Left lobe of liver (tissue), 2 donors: ENCODE measurements at regions not wholly inside any gene's neighbourhood (a gene's known extent, or its start where the extent isn't known, plus 50 kb on each side); places are given as distances from the start of the nearest gene placed in this dataset.

Experiments
- ATAC-seq: fragments of 200-7000 bp; cut with Tn5 transposase; one replicate; pipeline ENCODE4 v1.9.1; 2020; ENCODE audit warnings: mild to moderate bottlenecking, moderate library complexity
- DNase-seq: peaks from one replicate; pipeline ENCODE4 v3.0.0-alpha.2; 2020; ENCODE audit warnings: low spot score
- donor health status: DM: no; HTN: no; CAD: no; lungs with moderate emphysema.
- donor health status: DM: no; HTN: yes; CAD: no.

DNA sequence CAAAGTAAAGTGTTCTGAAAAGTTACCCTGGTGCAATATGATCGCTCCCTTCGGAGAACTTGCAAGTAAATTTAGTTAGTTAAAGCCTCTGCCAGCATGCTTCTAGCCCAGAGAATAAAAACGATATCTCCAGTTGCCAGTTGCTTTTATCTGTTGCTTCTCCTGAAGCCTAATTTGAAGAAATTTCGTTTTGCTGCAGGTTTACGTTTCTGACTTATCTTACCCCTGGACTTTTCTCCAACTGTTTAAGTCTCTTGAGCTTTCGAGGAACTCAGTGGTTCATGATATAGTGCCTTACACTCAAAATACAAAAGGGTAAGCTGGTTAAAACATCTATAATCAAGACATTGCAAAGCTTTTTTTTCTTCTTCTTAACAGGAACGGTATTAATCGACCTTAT lies 131.1 kb downstream of the FAM161A start:
- DNase-seq: no peak
- no peak for ATAC-seq

DNA sequence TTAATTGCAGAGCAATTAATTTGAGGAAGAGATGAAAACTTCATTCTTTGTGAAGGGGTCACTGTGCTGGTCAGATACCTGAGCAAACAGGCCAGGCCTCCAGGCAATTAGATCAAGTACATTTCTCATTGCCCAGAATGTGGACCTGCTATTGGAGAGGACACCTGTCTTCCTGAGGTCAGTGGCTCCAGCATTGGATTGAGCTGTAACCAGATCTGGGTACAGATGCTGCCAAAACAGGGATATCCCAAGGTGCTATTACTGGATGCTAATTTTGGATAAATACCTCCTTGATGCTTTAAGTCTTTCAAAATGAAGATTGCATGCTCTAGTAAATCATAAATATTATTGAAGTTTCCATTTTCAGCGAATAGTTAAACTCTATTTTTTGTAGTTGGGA lies 131.5 kb downstream of the FAM161A start:
- ATAC-seq: no peak
- no peak for DNase-seq

DNA sequence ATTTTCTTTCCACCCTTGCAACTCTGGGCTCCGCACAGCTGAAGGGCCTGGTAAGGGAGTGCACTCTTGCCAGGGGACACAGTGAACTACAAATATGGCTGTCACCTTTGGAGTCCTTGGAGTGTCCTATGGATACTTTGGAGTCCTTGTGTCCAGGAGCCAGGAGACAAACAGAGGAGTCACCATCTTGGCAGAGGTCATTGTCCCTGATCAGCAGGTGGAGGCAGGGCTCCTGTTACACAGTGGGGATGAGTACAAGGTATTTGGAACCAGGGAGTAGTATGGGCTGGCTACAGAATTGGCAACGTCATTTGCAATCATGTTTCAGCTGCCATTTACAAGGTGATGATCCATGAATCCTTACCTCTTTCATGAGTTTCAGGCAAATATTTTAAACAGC lies 132.5 kb downstream of the FAM161A start:
- no peak for ATAC-seq
- DNase-seq: no peak

DNA sequence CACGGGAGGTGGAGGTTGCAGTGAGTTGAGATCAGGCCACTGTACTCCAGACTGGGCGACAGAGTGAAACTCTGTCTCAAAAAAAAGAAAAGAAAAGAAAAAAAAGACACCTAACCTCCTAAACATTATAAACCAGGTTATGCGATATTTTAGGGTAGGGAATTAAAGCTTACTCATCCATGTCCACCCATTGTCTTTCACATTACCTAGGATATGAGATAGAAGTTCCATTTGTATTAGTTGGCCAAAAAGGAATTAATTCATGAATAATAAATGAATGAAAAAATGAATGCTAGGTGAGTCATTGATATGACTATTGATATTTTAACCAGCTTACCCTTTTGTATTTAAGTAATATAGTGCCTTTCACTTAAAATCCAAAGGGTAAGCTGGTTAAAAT lies 132.9 kb downstream of the FAM161A start:
- DNase-seq (no peak), ATAC-seq (no peak)

DNA sequence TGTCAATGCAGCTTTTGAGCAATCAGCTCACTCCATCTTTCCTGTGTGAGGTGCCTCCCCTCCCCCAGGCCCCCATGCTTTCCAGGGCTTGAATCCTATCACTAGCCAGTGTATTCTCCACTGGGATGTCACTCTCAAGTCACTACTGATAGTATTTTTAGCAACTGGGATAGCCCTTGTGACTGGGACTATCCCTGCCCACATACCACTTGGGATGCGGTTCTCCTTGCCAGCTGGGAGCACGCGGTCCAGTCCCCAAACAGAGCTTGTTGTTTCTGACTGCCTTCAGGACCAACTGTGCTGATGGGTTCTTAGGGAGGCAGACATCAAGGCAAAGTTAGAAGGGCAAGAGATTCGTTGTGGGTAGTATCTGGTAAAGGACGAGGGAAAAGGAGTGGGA lies 134.9 kb downstream of the FAM161A start:
- DNase-seq (no peak), ATAC-seq (no peak)

DNA sequence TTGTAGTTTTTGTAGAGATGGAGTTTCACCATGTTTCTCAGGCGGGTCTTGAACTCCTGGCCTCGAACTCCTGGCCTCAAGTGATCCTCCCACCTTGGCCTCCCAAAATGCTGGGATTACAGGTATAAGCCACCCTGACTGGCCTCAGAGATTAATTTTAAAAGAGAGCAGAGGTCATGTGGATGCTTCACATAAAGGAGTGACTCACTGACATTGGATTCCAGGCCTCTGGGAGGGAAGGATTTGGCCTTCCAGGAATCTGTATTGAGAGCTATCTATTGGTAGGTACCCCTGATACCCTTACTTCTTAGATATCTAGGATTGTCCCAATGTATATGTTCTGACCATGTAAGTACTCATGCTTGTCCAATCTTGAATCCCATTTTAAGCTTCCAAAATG lies 138.4 kb downstream of the FAM161A start:
- DNase-seq: no peak
- ATAC-seq: no peak

DNA sequence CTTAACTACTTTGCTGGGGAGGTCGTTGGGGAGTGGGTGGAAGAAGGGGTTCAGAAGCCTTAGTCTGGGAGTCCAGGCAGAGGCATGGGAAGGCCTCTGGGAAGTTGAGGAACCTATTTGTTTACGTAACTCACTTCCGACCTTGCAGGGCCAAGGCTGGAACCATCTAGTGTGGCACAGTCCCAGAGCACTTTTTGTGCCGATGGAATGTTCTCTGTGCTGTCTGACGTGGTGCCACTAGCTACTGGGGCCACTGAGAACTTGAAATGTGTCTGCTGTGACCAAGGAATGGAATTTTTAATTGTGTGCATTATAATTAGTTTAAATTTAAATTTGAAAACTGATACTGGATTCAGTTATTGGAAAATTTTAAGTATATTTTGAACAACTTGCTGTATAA lies 139.7 kb downstream of the FAM161A start:
- DNase-seq: peak; percentile 81
- peak; percentile 74 for ATAC-seq

DNA sequence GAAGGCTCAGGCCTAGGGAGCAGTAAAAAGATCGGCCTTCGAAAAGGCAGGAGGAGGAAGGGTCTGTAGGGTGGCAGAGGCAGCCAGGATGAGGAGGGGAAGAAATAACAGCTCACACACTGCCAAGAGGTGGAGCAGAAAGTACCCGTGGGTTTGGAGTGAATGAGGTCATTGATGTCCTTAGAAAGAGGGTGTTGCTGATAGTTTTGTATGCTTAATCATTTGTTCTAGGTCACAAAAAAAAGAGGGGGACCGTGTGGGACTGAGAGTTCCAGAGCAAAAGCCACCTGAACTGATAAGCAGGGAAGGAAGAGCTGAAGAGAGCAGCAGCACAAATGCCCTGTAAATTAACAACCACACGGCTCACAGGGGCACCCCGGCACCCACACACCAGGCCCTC lies 140.4 kb downstream of the FAM161A start:
- peak; percentile 67 for ATAC-seq
- peak; percentile 51 for DNase-seq

DNA sequence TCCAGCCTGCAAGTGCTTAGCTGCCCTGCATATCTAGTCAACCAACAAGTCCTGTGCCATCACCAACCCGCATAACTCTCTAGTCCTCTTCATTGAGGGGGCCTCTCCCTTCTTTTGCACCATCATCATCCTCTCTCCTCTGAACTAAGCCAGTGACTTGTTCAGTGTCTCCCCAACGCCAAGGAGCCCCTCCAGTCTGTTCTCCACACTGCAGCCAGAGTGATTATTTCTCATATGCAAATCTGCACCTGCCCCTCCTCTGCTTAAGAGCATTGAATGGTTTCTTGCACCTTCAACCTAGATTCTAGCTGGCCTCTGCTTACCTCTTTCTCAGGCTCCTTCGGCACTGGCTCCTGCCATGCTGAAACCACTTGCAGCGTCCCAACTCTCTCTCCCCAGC lies 141.8 kb downstream of the FAM161A start:
- ATAC-seq (no peak), DNase-seq (no peak)

DNA sequence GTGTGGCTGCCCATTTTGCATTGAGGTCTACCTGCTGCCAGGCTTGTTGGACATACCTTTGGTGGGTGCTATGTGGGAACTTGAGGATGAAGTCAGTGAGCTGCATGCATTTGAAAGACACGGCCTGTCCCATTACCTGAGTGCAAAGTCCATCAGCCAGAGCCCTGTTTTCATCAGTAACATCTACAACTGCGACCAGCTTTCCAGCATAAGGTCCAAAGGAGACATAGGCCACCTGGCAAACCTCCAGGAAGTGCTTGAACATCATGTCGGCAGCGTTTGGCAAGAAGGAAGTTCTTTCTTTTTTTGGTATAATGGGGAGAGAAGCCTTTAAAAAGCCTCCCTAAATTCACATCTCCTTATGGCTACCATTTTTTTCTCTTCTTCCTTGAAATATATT lies 143.1 kb downstream of the FAM161A start:
- peak; percentile 81 for DNase-seq
- peak; percentile 57 for ATAC-seq

DNA sequence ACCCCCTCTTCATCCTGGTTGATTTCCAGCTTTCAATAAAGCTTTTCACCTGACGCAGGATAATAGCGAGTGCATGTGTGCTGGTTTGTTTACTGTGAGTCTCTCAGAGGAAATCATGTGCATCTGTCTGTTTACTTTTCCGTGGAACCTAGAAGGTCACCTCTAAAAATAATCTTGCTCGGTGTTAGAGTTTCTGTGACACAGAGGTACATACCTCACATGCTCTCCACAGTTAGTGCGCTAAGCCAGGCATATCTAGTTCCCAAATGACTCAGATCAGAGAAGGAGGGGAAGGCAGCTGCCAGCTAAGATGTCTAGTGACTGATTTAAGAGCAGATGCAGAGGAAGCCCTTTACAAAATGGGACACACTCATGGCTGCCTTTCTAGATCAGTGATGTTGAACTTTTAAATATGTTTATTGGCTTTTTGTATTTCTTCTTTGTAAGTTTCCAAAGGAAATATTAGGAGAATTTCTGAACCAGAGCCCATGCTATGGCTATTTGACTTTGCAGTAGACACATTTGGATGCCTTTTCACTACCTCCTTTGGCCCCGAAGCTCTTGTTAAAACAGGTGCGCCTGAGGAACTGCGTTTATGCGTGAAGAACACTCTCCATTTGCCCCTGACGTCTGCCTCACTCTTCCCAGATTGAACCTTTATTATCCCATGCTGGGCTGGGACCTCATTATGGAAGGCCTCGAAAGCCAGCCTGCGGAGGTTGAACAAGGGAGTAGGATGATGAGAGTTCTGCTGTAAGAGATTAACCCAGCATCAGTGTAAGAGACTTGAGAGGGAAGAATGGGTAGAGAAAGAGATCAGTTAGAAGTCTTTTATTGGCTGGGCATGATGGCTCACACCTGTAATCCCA lies 145.6 kb downstream of the FAM161A start:
- ATAC-seq (peak; percentile 86), DNase-seq (peak; percentile 58)

DNA sequence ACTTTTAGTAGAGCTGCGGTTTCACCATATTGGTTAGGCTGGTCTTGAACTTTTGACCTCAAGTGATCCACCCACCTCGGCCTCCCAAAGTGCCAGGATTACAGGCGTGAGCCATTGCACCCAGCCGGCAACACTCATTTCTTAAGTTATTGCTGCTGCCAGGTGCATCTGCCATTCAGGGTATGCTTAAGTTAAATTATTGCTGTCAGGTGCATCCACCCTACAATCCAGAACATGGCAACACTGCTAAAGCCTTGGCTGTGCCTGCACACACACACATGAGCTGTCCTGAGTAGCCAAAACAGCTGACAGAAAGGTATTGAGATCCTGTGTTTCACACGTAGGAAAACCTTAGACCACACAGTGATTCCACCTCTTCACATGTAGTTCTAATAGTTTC lies 148.2 kb downstream of the FAM161A start:
- DNase-seq (no peak), ATAC-seq (no peak)

DNA sequence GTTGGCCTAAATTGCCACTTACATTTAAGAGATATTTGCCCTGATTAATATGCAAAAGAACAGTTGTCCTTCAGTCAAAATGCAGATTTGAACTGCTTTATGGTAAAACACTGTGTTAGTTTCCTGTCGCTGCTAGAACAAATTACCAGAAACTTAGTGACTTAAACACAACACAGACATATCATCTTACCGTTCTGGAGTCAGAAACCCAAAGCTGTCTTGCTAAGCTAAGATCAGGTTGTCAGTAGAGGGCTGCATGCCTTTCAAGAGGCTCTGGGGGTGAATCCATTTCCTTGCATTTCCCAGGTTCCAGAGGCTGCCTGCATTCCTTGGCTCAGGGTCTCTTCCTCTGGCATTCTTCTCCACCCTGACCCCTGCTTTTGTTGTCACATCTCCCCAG lies 149.5 kb downstream of the FAM161A start:
- DNase-seq (no peak), ATAC-seq (no peak)

DNA sequence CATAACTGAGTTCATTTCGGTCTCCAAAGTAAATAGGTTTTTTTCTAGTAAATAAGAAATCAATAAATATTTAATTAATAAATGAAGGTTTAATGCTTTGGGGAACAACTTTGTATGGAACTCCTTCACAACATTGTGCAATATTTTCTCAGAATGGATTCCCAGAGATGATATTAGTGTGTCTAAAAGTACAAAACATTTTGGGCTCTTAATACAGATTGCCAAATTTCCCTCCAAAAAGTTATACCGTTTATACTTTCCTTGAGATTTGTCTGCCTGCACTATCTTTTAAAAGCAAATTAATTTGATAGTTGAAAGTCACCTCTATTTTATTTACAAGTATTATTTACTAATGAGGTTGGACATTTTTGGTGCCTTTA lies 151.8 kb downstream of the FAM161A start:
- DNase-seq: no peak
- ATAC-seq: no peak

DNA sequence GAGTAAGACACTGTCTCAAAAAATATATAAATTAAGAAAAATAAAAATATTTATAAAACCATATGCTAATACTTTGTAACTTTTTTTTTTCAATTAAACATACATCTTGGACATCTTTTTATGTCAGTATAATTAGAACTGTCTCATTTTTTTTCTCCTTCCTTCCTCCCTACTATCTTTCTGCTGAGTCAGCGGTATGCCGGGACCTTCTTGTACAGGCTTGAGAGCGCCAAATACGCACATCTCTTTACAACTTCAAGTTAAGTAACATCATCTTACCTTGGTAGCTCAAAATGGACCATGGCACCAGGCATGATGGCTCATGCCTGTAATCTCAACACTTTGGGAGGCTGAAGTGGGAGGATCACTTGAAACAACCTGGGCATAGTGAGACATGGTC lies 153.4 kb downstream of the FAM161A start:
- ATAC-seq (no peak), DNase-seq (no peak)

DNA sequence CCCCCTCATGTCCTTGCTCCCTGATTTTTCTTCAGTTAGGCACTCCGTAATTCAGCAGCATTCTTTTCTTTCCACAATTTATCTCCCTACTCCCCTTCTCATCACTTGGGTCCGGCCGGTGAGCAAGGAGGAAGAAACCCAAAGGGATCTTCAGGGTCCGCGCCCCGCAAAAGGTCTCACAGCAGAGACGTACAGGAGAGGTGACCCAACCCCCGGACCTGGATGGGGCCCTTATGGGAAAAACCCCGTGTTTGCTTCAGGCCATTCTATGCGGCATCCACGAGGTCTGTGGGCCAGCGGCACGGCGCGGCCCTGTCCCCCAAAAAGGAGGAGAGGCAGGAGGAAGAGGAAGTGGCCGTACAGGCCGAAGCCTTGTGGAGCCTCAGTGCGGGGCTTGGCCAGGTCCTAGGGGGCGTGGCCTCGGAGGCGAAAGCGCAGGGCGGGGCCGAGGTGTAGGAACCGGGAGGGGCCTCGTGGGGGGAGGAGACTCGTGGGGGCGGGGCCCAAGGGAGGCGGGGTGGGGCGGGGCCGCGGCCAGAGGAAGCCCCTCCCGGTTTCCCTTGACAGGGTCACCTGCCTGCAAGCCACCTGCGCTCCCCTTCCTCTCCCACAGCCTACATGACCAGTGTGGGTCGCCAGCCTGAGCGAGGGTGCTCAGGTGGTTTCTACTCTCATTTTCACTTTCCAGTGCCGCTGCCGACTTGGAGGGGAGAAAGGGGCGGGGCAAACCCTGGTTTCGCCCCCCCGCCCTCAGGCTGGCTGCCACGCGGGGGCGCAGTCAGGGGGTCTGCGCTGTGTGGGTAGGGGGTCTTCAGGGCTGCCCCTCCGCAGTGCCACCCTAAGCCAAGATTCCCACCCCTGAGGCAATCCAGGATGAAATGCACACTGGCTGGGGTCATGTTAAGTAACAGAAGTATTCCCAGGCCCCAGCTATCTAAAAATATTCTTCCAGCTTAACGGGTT lies 156.4 kb upstream of the XPO1 start:
- DNase-seq: peak; percentile 96
- ATAC-seq: peak; percentile 99

DNA sequence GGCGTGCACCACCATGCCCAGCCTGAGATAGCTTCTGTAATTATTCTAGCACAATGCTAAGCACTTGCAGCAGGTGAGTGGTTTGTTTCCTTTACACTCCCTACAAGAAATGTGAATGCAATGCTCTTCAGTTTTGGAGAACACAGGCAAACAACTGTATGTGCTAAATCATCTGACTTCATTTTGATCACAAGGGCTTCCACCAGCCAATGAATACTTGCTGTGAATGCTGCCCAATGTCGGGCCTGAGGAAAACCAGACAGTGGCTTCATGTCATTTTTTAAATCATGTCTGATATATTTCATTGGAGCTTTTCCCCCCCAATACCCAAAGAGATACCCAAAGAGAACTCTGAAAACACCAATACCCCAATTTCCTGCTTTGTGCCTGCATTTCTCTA lies 155.6 kb upstream of the XPO1 start:
- no peak for ATAC-seq

DNA sequence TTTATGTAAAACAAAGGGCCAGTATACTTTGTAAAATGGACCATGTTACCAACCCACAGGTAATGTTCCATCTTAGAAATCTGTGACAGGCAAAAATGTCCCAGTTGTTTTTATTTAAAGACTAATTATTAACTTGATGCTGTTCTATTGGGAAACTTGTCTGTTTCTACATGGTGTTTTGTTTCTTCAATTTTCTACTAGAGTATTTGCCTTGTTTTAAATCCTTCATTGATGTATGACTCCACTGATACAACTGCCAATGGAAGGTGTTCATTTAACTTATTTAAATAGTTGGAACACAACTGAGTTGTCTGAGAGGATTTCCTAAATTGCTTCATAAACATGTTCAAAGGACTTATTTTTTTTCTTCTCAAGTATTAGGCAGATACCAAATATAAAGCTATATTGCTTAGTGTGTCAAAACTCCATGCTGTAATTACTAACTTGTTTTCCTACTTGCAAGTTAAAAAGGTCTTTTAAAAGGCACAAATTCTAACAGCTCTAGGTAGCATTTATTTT lies 152.0 kb upstream of the XPO1 start:
- DNase-seq: no peak
- ATAC-seq: peak; percentile 11

More for the DNA sequence above, 155.6 kb upstream of the XPO1 start:
- DNase-seq: no peak

DNA sequence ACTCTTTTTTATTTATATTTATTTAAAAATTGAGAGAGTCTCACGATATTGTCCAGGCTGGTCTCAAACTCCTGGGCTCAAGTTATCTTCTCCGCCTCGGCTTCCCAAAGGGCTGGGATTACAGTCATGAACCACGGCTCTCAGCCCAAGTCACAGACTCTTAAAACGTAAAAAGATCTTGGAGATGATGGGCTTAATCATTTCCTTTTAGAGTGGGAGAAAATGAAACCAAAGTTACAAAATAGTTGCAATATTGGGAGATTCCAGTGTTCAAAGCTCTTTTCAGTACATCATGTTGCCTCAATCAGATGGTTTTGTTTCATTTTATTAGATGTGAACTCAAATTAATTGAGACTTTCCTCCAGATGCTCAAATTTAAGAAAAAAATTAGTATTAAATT lies 151.4 kb upstream of the XPO1 start:
- DNase-seq (no peak), ATAC-seq (no peak)

DNA sequence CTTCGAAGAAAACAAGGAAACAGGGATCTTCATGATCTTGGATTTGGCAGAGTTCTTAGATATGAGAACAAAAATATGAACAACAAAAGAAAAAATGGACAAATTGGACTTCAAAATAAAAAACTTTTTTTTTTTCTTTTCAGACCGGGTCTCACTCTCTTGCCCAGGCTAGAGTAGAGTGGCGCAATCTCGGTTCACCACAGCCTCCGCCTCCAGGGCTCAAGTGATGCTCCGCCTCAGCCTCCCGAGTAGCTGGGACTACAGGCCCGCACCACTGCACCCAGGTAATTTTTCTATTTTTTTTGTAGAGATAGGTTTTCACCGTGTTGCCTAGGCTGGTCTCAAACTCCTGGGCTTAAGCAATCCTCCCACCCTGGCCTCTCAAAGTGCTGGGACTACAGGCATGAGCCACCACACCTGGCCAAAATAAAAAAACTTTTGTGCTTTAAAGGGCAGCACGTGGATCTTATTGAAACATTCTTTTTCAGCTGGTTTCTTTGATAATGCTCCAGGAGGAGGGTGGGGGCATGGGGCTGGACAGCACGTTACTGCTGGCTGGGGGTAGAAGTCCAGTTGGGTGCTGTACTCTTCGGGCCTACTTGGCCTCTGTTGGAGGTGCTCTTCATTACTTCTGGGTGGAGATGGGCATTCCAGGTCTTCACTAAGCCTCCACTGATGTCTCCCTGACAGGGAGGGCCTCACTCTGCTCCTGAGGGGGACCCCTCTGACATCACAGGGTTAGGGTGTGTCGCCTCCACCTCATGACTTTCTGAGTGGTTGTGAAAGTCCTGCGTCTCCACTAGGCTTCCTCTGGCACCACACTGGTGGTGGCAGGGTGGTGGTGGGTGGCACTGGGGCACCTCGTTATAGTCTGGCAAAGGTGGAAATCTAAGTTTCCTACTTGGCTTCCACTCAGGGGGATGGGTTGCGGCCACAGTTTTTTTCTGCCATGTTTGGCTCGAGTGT lies 150.5 kb upstream of the XPO1 start:
- ATAC-seq (no peak), DNase-seq (no peak)

DNA sequence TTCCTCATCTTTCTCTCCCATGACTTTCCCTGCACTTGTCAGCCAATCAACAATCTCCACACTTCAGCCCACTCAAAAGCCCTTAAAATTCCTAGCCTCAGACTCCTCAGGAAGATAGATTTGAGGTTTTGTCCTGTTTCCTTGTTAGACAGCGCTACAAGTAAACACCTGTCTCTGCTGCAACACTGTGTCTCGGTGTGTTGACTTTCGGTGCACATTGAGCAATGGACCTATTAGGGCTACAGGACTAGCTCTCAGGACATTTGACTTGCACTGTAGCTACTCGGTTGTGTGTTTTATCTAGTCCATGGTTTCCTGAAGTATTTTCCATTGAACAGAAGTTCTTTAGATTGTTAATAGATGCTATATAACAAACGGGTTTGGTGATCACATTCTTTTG lies 140.9 kb upstream of the XPO1 start:
- ATAC-seq (peak; percentile 79), DNase-seq (no peak)
